ENCODE measurements at regions not wholly inside any gene's neighbourhood (a gene's known extent, or its start where the extent isn't known, plus 50 kb on each side); places are given as distances from the start of the nearest gene placed in this dataset.

- Mint-ChIP-seq H3K4me1 (ENCODE audit: low read depth, unreplicated experiment) (no peaks in the 10 kb centered on the region), H3K9me3 (ENCODE audit: unreplicated experiment) (peaks cover 2% of the 10 kb centered on the region), H3K36me3 (ENCODE audit: low read depth, unreplicated experiment) (no peaks in the 10 kb centered on the region), H3K27me3 (ENCODE audit: low read depth, unreplicated experiment) (no peaks in the 10 kb centered on the region), H3K4me3 (ENCODE audit: unreplicated experiment) (no peak overlapping the region), H3K27ac (ENCODE audit: unreplicated experiment) (no peak overlapping the region)
- H3K9me3 ChIP-seq (ENCODE audit: insufficient read depth, low read depth, low read length): no peaks in the 10 kb centered on the region
- no peaks in the 10 kb centered on the region for H4K20me1 ChIP-seq (ENCODE audit: insufficient read depth, low read length)
- H3K36me3 ChIP-seq (ENCODE audit: insufficient read depth, low read length): no peaks in the 10 kb centered on the region
- no peaks in the 10 kb centered on the region for H3K4me1 ChIP-seq (ENCODE audit: insufficient read depth, low read length)
- H2AFZ ChIP-seq (ENCODE audit: low read depth, low read length): no peak overlapping the region
- no peak overlapping the region for H3K4me3 ChIP-seq (ENCODE audit: insufficient read depth, low read depth, low read length)
- no peaks in the 10 kb centered on the region for H3K79me2 ChIP-seq (ENCODE audit: insufficient read depth, low read length)
- TF ChIP-seq EZH2 (IDR thresholded peaks at IDR 0.05; ENCODE audit: insufficient read depth, low read length): no peak
- TF ChIP-seq, protein P1, sequence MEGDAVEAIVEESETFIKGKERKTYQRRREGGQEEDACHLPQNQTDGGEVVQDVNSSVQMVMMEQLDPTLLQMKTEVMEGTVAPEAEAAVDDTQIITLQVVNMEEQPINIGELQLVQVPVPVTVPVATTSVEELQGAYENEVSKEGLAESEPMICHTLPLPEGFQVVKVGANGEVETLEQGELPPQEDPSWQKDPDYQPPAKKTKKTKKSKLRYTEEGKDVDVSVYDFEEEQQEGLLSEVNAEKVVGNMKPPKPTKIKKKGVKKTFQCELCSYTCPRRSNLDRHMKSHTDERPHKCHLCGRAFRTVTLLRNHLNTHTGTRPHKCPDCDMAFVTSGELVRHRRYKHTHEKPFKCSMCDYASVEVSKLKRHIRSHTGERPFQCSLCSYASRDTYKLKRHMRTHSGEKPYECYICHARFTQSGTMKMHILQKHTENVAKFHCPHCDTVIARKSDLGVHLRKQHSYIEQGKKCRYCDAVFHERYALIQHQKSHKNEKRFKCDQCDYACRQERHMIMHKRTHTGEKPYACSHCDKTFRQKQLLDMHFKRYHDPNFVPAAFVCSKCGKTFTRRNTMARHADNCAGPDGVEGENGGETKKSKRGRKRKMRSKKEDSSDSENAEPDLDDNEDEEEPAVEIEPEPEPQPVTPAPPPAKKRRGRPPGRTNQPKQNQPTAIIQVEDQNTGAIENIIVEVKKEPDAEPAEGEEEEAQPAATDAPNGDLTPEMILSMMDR (IDR thresholded peaks at IDR 0.05; ENCODE audit: insufficient read depth, low read depth, low read length): no peak
- no peak overlapping the region for H3K27ac ChIP-seq (ENCODE audit: low read depth, low read length)
- FAIRE-seq (no peak), DNase-seq (ENCODE audit: low read depth) (no peak)
- H3K9ac ChIP-seq (ENCODE audit: low read length): no peak overlapping the region
- H3K27me3 ChIP-seq (ENCODE audit: insufficient read depth, low read length): no peaks in the 10 kb centered on the region
- H3K4me2 ChIP-seq (ENCODE audit: low read length): no peak overlapping the region
Observed at GRCh38 chr5:57955511-57955910, 472.9 kb upstream of the ACTBL2 start.

DNA sequence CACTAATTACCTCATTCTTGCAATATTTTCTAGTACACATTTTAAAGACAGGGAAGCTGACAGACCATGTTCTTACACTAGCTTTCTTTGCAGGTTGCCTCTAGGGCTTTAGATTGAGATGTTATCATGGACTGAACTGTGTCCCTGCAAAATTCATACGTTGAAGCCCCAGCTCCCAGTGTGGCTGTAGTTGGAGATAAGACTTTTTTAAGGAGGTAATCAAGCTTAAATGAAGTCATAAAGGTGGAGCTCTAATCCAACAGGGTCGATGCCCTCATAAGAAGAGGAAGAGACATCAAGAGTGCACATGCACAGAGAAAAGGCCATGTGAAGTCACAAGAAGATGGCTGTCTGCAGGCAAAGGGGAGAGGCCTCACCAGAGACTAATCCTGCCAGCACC lies 471.2 kb upstream of the ACTBL2 start:
- Histone ChIP-seq H3K79me2 (ENCODE audit: insufficient read depth, low read length) (no peaks in the 10 kb centered on the region), H3K36me3 (ENCODE audit: insufficient read depth, low read length) (no peaks in the 10 kb centered on the region), H4K20me1 (ENCODE audit: insufficient read depth, low read length) (no peaks in the 10 kb centered on the region), H3K27me3 (ENCODE audit: insufficient read depth, low read length) (no peaks in the 10 kb centered on the region), H3K4me2 (ENCODE audit: low read length) (no peak overlapping the region), H3K9ac (ENCODE audit: low read length) (no peak overlapping the region), H3K27ac (ENCODE audit: low read depth, low read length) (no peak overlapping the region), H2AFZ (ENCODE audit: low read depth, low read length) (no peak overlapping the region), H3K4me3 (ENCODE audit: insufficient read depth, low read depth, low read length) (no peak overlapping the region), H3K4me1 (ENCODE audit: insufficient read depth, low read length) (no peaks in the 10 kb centered on the region), H3K9me3 (ENCODE audit: insufficient read depth, low read depth, low read length) (no peaks in the 10 kb centered on the region)
- FAIRE-seq (no peak), DNase-seq (ENCODE audit: low read depth) (no peak)
- Mint-ChIP-seq H3K9me3 (ENCODE audit: unreplicated experiment) (peaks cover 2% of the 10 kb centered on the region), H3K27me3 (ENCODE audit: low read depth, unreplicated experiment) (no peaks in the 10 kb centered on the region), H3K4me1 (ENCODE audit: low read depth, unreplicated experiment) (no peaks in the 10 kb centered on the region), H3K27ac (ENCODE audit: unreplicated experiment) (no peak overlapping the region), H3K36me3 (ENCODE audit: low read depth, unreplicated experiment) (peaks cover 1% of the 10 kb centered on the region), H3K4me3 (ENCODE audit: unreplicated experiment) (no peak overlapping the region)
- TF ChIP-seq, protein P1 (IDR thresholded peaks at IDR 0.05; ENCODE audit: insufficient read depth, low read depth, low read length): no peak
- no peak for TF ChIP-seq EZH2 (IDR thresholded peaks at IDR 0.05; ENCODE audit: insufficient read depth, low read length)

GRCh38 chr5:57950616-57951228 lies 468.1 kb upstream of the ACTBL2 start:
- peaks cover 1% of the 10 kb centered on the region for H3K36me3 Mint-ChIP-seq (ENCODE audit: low read depth, unreplicated experiment)

More at GRCh38 chr5:57950616-57951228, 468.1 kb upstream of the ACTBL2 start:
- Mint-ChIP-seq H3K4me1 (ENCODE audit: low read depth, unreplicated experiment) (no peaks in the 10 kb centered on the region), H3K27ac (ENCODE audit: unreplicated experiment) (no peak overlapping the region), H3K4me3 (ENCODE audit: unreplicated experiment) (no peak overlapping the region), H3K27me3 (ENCODE audit: low read depth, unreplicated experiment) (no peaks in the 10 kb centered on the region), H3K9me3 (ENCODE audit: unreplicated experiment) (peaks cover 2% of the 10 kb centered on the region)
- no peaks in the 10 kb centered on the region for H3K36me3 ChIP-seq (ENCODE audit: insufficient read depth, low read length)
- DNase-seq (ENCODE audit: low read depth) (no peak), FAIRE-seq (no peak)
- no peak overlapping the region for H3K27ac ChIP-seq (ENCODE audit: low read depth, low read length)
- no peak overlapping the region for H3K4me3 ChIP-seq (ENCODE audit: insufficient read depth, low read depth, low read length)
- no peaks in the 10 kb centered on the region for H4K20me1 ChIP-seq (ENCODE audit: insufficient read depth, low read length)
- H3K4me2 ChIP-seq (ENCODE audit: low read length): no peak overlapping the region
- TF ChIP-seq EZH2 (IDR thresholded peaks at IDR 0.05; ENCODE audit: insufficient read depth, low read length): no peak
- TF ChIP-seq, protein P1 (IDR thresholded peaks at IDR 0.05; ENCODE audit: insufficient read depth, low read depth, low read length): no peak
- no peak overlapping the region for H2AFZ ChIP-seq (ENCODE audit: low read depth, low read length)
- H3K27me3 ChIP-seq (ENCODE audit: insufficient read depth, low read length): no peaks in the 10 kb centered on the region
- no peaks in the 10 kb centered on the region for H3K9me3 ChIP-seq (ENCODE audit: insufficient read depth, low read depth, low read length)
- H3K9ac ChIP-seq (ENCODE audit: low read length): no peak overlapping the region
- H3K79me2 ChIP-seq (ENCODE audit: insufficient read depth, low read length): no peaks in the 10 kb centered on the region
- H3K4me1 ChIP-seq (ENCODE audit: insufficient read depth, low read length): no peaks in the 10 kb centered on the region
